Trophoblast cell (in vitro differentiated cells and primary cell): ENCODE measurements at regions not wholly inside any gene's neighbourhood (a gene's known extent, or its start where the extent isn't known, plus 50 kb on each side); places are given as distances from the start of the nearest gene placed in this dataset.

Experiments used
- DNase-seq, 2 donors: peaks; one replicate each; pipeline ENCODE4 v3.0.0-alpha.2; 2016
- H2AFZ ChIP-seq: 2 replicates; pipeline ENCODE4 v1.6.1; 2013; ENCODE audit warnings: low read length, moderate library complexity, mild to moderate bottlenecking; ENCODE audit not compliant: insufficient read depth, poor library complexity
- H2AK5ac ChIP-seq: 2 replicates; pipeline ENCODE4 v1.6.1; 2013; ENCODE audit warnings: mild to moderate bottlenecking, low read length
- H2BK120ac ChIP-seq: 2 replicates; pipeline ENCODE4 v1.6.1; 2013; ENCODE audit warnings: low read length, mild to moderate bottlenecking, moderate library complexity; ENCODE audit not compliant: insufficient read depth, poor library complexity
- H2BK12ac ChIP-seq: 2 replicates; pipeline ENCODE4 v1.6.1; 2013; ENCODE audit warnings: mild to moderate bottlenecking, low read length, moderate library complexity
- H2BK5ac ChIP-seq: 2 replicates; pipeline ENCODE4 v1.6.1; 2013; ENCODE audit warnings: low read length, low read depth, moderate library complexity, mild to moderate bottlenecking; ENCODE audit not compliant: poor library complexity
- H3K14ac ChIP-seq: 2 replicates; pipeline ENCODE4 v1.6.1; 2013; ENCODE audit warnings: mild to moderate bottlenecking, low read length
- H3K18ac ChIP-seq: 2 replicates; pipeline ENCODE4 v1.6.1; 2013; ENCODE audit warnings: mild to moderate bottlenecking, low read length
- H3K23ac ChIP-seq: 2 replicates; pipeline ENCODE4 v1.6.1; 2013; ENCODE audit warnings: low read length
- H3K27ac ChIP-seq: 2 replicates; pipeline ENCODE4 v1.5.1; 2013; ENCODE audit warnings: low read depth, mild to moderate bottlenecking, inconsistent platforms, low read length, moderate library complexity
- H3K27me3 ChIP-seq: 2 replicates; pipeline ENCODE4 v1.6.1; 2013; ENCODE audit warnings: inconsistent platforms, mild to moderate bottlenecking, low read length, moderate library complexity; ENCODE audit not compliant: insufficient read depth
- H3K36me3 ChIP-seq, 2 experiments: 1 replicate in 1 of 2; 2 replicates in 1 of 2; pipeline ENCODE4 v1.6.1; 2013; ENCODE audit warnings: low read length in 2 of 2, mild to moderate bottlenecking in 2 of 2, moderate library complexity in 1 of 2; ENCODE audit not compliant: insufficient read depth in 2 of 2, control insufficient read depth in 1 of 2
- H3K4ac ChIP-seq: 2 replicates; pipeline ENCODE4 v1.6.1; 2013; ENCODE audit warnings: low read depth, mild to moderate bottlenecking, low read length, moderate library complexity
- H3K4me1 ChIP-seq, 2 experiments: 1 replicate in 1 of 2; 2 replicates in 1 of 2; pipeline ENCODE4 v1.6.1; 2013; ENCODE audit warnings: low read length in 2 of 2, mild to moderate bottlenecking in 2 of 2, moderate library complexity in 1 of 2; ENCODE audit not compliant: insufficient read depth in 2 of 2, control insufficient read depth in 1 of 2
- H3K4me2 ChIP-seq: 2 replicates; pipeline ENCODE4 v1.6.1; 2013; ENCODE audit warnings: inconsistent platforms, mild to moderate bottlenecking, low read length, moderate library complexity
- H3K4me3 ChIP-seq: 2 replicates; pipeline ENCODE4 v1.5.1; 2013; ENCODE audit warnings: mild to moderate bottlenecking, low read depth, low read length, inconsistent platforms
- H3K79me1 ChIP-seq: one replicate; pipeline ENCODE4 v1.6.1; 2013; ENCODE audit warnings: low read length
- H3K79me2 ChIP-seq: 2 replicates; pipeline ENCODE4 v1.6.1; 2013; ENCODE audit warnings: low read length, mild to moderate bottlenecking; ENCODE audit not compliant: control insufficient read depth, insufficient read depth, poor library complexity
- H3K9ac ChIP-seq: 2 replicates; pipeline ENCODE4 v1.6.1; 2013; ENCODE audit warnings: mild to moderate bottlenecking, low read length
- H3K9me3 ChIP-seq: 2 replicates; pipeline ENCODE4 v1.6.1; 2013; ENCODE audit warnings: low read depth, mild to moderate bottlenecking, control low read depth, inconsistent platforms, low read length; ENCODE audit not compliant: insufficient read depth
- H4K12ac ChIP-seq: 2 replicates; pipeline ENCODE4 v1.6.1; 2013; ENCODE audit warnings: low read depth, mild to moderate bottlenecking, low read length, moderate library complexity
- H4K8ac ChIP-seq: 2 replicates; pipeline ENCODE4 v1.6.1; 2013; ENCODE audit warnings: low read depth, mild to moderate bottlenecking, low read length, moderate library complexity
- H4K91ac ChIP-seq: one replicate; pipeline ENCODE4 v1.6.1; 2013; ENCODE audit warnings: low read depth, mild to moderate bottlenecking, low read length, moderate library complexity
- WGBS: extraction: QIAGEN DNeasy Blood & Tissue Kit; methylation state at CpG from one replicate; pipeline ENCODE4 v1.1.7; 2013; ENCODE audit warnings: missing lambda C conversion rate; ENCODE audit not compliant: insufficient read length, insufficient coverage; ENCODE audit errors: extremely low coverage; 5-methylcytosine and 5-hydroxymethylcytosine counted together

DNA sequence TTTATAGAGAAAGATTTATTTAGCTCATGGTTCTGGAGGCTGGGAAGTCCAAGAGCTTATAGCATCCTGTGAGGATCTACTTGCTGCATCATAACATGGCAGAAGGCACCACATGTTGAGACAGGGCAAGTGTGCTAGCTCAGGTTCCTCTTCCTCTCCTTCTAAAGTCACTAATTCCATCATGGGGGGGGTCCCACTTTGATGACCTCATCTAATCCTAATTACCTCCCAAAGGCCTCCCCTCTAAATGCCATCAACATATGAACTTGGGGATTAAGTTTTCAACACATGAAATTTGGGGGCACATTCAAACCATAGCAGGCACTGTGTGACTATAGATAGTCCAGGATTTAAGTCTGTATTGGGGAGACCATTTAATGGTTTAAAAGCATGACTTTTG lies 297.1 kb upstream of the ROPN1 start:
- Histone ChIP-seq H2AK5ac (no peak overlapping the region), H2BK12ac (peak overlapping the region; percentile 24), H3K23ac (no peak overlapping the region), H3K4me2 (no peak overlapping the region), H2BK5ac (no peak overlapping the region), H3K9ac (no peak overlapping the region), H3K79me1 (peaks cover 20% of the 10 kb centered on the region), H3K79me2 (no peaks in the 10 kb centered on the region), H3K9me3 (no peaks in the 10 kb centered on the region), H3K36me3 (no peaks in the 10 kb centered on the region), H3K4ac (no peak overlapping the region), H2BK120ac (no peak overlapping the region), H3K14ac (no peak overlapping the region), H3K18ac (no peak overlapping the region), H2AFZ (no peak overlapping the region), H4K91ac (no peak overlapping the region), H3K4me1 (peaks cover 19 to 26% of the 10 kb centered on the region in 2 experiments), H4K8ac (no peak overlapping the region), H4K12ac (no peak overlapping the region), H3K4me3 (no peak overlapping the region), H3K27ac (no peak overlapping the region), H3K27me3 (no peaks in the 10 kb centered on the region)
- no peak for DNase-seq

GRCh38 chr3:124291008-124291407 lies 299.1 kb upstream of the ROPN1 start:
- peak overlapping the region; percentile 82 for H2BK12ac ChIP-seq
- DNase-seq = no peak
- no peak overlapping the region for H3K23ac ChIP-seq
- H2BK120ac ChIP-seq = peak overlapping the region; percentile 20
- H3K79me1 ChIP-seq = peaks cover 11% of the 10 kb centered on the region
- peak overlapping the region; percentile 61 for H4K91ac ChIP-seq
- H3K27me3 ChIP-seq = no peaks in the 10 kb centered on the region
- H3K14ac ChIP-seq = no peak overlapping the region
- no peak overlapping the region for H3K27ac ChIP-seq
- WGBS = no CpG with 5 or more reads among the region's 2 CpGs
- no peak overlapping the region for H3K4me2 ChIP-seq
- H3K79me2 ChIP-seq = no peaks in the 10 kb centered on the region
- H3K4me3 ChIP-seq = no peak overlapping the region
- H3K4ac ChIP-seq = no peak overlapping the region
- H3K9ac ChIP-seq = no peak overlapping the region
- peak overlapping the region; percentile 16 for H4K8ac ChIP-seq
- H3K36me3 ChIP-seq = no peaks in the 10 kb centered on the region
- peak overlapping the region; percentile 67 for H3K18ac ChIP-seq
- H2AK5ac ChIP-seq = peak overlapping the region; percentile 96
- peak overlapping the region; percentile 46 for H2BK5ac ChIP-seq
- H3K4me1 ChIP-seq = peaks cover 13 to 18% of the 10 kb centered on the region in 2 experiments
- no peak overlapping the region for H2AFZ ChIP-seq
- no peak overlapping the region for H4K12ac ChIP-seq
- no peaks in the 10 kb centered on the region for H3K9me3 ChIP-seq

GRCh38 chr3:124292329-124292728 lies 300.4 kb upstream of the ROPN1 start:
- Histone ChIP-seq H3K4me2 (no peak overlapping the region), H3K27me3 (no peaks in the 10 kb centered on the region), H2BK5ac (no peak overlapping the region), H3K4ac (no peak overlapping the region), H3K23ac (no peak overlapping the region), H4K12ac (no peak overlapping the region), H3K14ac (no peak overlapping the region), H2AFZ (no peak overlapping the region), H3K9me3 (no peaks in the 10 kb centered on the region), H3K79me2 (no peaks in the 10 kb centered on the region), H3K4me1 (peaks cover 13 to 24% of the 10 kb centered on the region in 2 experiments), H4K8ac (no peak overlapping the region), H3K9ac (no peak overlapping the region), H3K27ac (no peak overlapping the region), H3K79me1 (peaks cover 7% of the 10 kb centered on the region), H3K36me3 (no peaks in the 10 kb centered on the region), H4K91ac (peak overlapping the region; percentile 20), H3K18ac (no peak overlapping the region), H2AK5ac (no peak overlapping the region), H2BK120ac (no peak overlapping the region), H2BK12ac (peak overlapping the region; percentile 93), H3K4me3 (no peak overlapping the region)
- no CpG with 5 or more reads among the region's 4 CpGs for WGBS
- DNase-seq = no peak

GRCh38 chr3:124293584-124293983 lies 301.7 kb upstream of the ROPN1 start:
- H3K18ac ChIP-seq = no peak overlapping the region
- H4K12ac ChIP-seq = no peak overlapping the region
- no peak overlapping the region for H3K27ac ChIP-seq
- H2AK5ac ChIP-seq = no peak overlapping the region
- H3K79me1 ChIP-seq = peaks cover 7% of the 10 kb centered on the region
- no peak overlapping the region for H4K8ac ChIP-seq
- H3K14ac ChIP-seq = no peak overlapping the region
- no peak overlapping the region for H3K23ac ChIP-seq
- H3K4ac ChIP-seq = no peak overlapping the region
- no peak overlapping the region for H2BK12ac ChIP-seq
- DNase-seq = no peak
- H4K91ac ChIP-seq = no peak overlapping the region
- no peak overlapping the region for H2AFZ ChIP-seq
- H3K9me3 ChIP-seq = no peaks in the 10 kb centered on the region
- H3K4me2 ChIP-seq = no peak overlapping the region
- no peaks in the 10 kb centered on the region for H3K36me3 ChIP-seq
- H3K4me1 ChIP-seq = peaks cover 18 to 32% of the 10 kb centered on the region in 2 experiments
- H3K4me3 ChIP-seq = no peak overlapping the region
- no peak overlapping the region for H2BK120ac ChIP-seq
- no peaks in the 10 kb centered on the region for H3K27me3 ChIP-seq
- H2BK5ac ChIP-seq = no peak overlapping the region
- WGBS = no CpG with 5 or more reads among the region's 2 CpGs
- H3K79me2 ChIP-seq = no peaks in the 10 kb centered on the region
- no peak overlapping the region for H3K9ac ChIP-seq
